ENCODE measurements at regions not wholly inside any gene's neighbourhood (a gene's known extent, or its start where the extent isn't known, plus 50 kb on each side); places are given as distances from the start of the nearest gene placed in this dataset.

GRCh38 chr20:41881466-41882046 is 263.4 kb upstream of the CHD6 start:
- TF ChIP-seq CTCF (IDR thresholded peaks at IDR 0.05): no peak
- TF ChIP-seq POLR2A (IDR thresholded peaks at IDR 0.05): no peak

Data from testis (tissue), 2 donors.